ENCODE measurements at regions not wholly inside any gene's neighbourhood (a gene's known extent, or its start where the extent isn't known, plus 50 kb on each side); places are given as distances from the start of the nearest gene placed in this dataset.

DNA sequence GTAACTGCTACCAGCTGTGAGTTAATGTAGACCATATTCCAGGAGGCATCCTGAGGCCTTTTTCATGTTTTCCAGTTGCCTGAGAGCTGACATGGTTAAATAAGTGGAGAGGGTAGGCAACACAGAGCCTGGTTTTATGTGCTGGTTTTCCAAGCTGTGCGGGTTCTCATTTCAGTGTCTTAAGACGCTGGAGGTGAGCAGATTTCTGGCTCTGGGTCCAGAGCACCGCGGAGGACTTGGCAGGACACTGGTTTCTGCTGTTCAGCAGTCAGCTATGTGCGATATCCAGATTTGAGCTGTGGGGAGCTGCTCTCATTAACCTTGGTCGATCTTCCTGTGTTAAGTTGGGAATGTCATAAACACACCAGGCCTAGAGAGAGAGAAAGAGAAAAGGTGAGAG is 680.8 kb downstream of the BCL11B start:
- Histone ChIP-seq H3K9ac (no peak overlapping the region), H3K9me2 (no peaks in the 10 kb centered on the region), H3K79me2 (ENCODE audit: insufficient read depth) (no peaks in the 10 kb centered on the region), H3K4me1 (ENCODE audit: control insufficient read depth in 1 of 2, insufficient read depth in 2 of 2, low read depth in 1 of 2, low read length in 1 of 2) (no peaks in the 10 kb centered on the region), H3K4me3 (ENCODE audit: low read depth in 2 of 2, low read length in 1 of 2) (no peak overlapping the region), H3F3A (replicated peaks; ENCODE audit: insufficient read depth) (no peaks in the 10 kb centered on the region), H3K27ac (ENCODE audit: low read depth in 2 of 2, low read length in 1 of 2) (no peak overlapping the region), H4K20me1 (ENCODE audit: insufficient read depth) (no peaks in the 10 kb centered on the region), H3K27me3 (ENCODE audit: insufficient read depth) (no peaks in the 10 kb centered on the region), H2AFZ (ENCODE audit: low read depth) (no peak overlapping the region), H3K9me3 (no peaks in the 10 kb centered on the region), H3K4me2 (no peak overlapping the region), H3K36me3 (replicated peaks in 1 of 2; ENCODE audit: control insufficient read depth in 1 of 2, insufficient read depth in 2 of 2, low read length in 1 of 2) (no peaks in the 10 kb centered on the region)
- WGBS (ENCODE audit: low lambda C conversion rate) = 3% methylated on average over 6 of the region's 6 CpGs
- TF ChIP-seq FOSL2 (IDR thresholded peaks at IDR 0.05; ENCODE audit: borderline replicate concordance, low read depth) (no peak), FOXM1 (IDR thresholded peaks at IDR 0.05; ENCODE audit: low read depth) (no peak), GABPA (IDR thresholded peaks at IDR 0.05; ENCODE audit: low read depth) (no peak), TAF1 (IDR thresholded peaks at IDR 0.05; ENCODE audit: borderline replicate concordance, low read depth, low read length) (no peak), ELF1 (IDR thresholded peaks at IDR 0.05) (no peak), EP300 (IDR thresholded peaks at IDR 0.05; ENCODE audit: borderline replicate concordance in 1 of 2, low read depth in 1 of 2, low read length in 1 of 2) (no peak), RAD21 (IDR thresholded peaks at IDR 0.05; ENCODE audit: low read length) (no peak), YY1 (IDR thresholded peaks at IDR 0.05; ENCODE audit: low read depth) (no peak), REST (IDR thresholded peaks at IDR 0.05; ENCODE audit: low read depth, low read length) (no peak), MEF2A (IDR thresholded peaks at IDR 0.05; ENCODE audit: borderline replicate concordance, low read depth) (no peak), ZBTB33 (IDR thresholded peaks at IDR 0.05; ENCODE audit: borderline replicate concordance, low read depth) (no peak), RFX5 (IDR thresholded peaks at IDR 0.05; ENCODE audit: low read length) (no peak)
- TF ChIP-seq, protein P1, sequence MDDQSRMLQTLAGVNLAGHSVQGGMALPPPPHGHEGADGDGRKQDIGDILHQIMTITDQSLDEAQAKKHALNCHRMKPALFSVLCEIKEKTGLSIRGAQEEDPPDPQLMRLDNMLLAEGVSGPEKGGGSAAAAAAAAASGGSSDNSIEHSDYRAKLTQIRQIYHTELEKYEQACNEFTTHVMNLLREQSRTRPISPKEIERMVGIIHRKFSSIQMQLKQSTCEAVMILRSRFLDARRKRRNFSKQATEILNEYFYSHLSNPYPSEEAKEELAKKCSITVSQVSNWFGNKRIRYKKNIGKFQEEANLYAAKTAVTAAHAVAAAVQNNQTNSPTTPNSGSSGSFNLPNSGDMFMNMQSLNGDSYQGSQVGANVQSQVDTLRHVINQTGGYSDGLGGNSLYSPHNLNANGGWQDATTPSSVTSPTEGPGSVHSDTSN (IDR thresholded peaks at IDR 0.05) = no peak
- ChIA-PET POLR2A (no interaction called here), CTCF (no interaction called here)
- no peak for DNase-seq

Data from SK-N-SH (cell line).